MM.1S (cell line): ENCODE measurements at regions not wholly inside any gene's neighbourhood (a gene's known extent, or its start where the extent isn't known, plus 50 kb on each side); places are given as distances from the start of the nearest gene placed in this dataset.

ENCODE experiments used
- DNase-seq: peaks from one replicate; pipeline ENCODE4 v3.0.0-alpha.2; 2015
- H2AFZ ChIP-seq: fragments of 300-600 bp; sonication (generic); 2 replicates; pipeline ENCODE4 v1.6.0; 2016; ENCODE audit warnings: antibody characterized with exemption, low read length
- H3F3A ChIP-seq: fragments of 300-600 bp; sonication (generic); 2 replicates; pipeline ENCODE4 v1.6.1; 2016; ENCODE audit warnings: mild to moderate bottlenecking, antibody characterized with exemption, low read length, moderate library complexity, mixed read lengths; ENCODE audit not compliant: insufficient read depth
- H3K27ac ChIP-seq: fragments of 300-600 bp; sonication (generic); 2 replicates; pipeline ENCODE4 v1.5.1; 2016; ENCODE audit warnings: mild to moderate bottlenecking, low read length
- H3K27me3 ChIP-seq: fragments of 300-600 bp; sonication (generic); replicated peaks from 2 replicates; pipeline ENCODE4 v1.6.0; 2016; ENCODE audit warnings: low read length; ENCODE audit not compliant: insufficient read depth
- H3K36me3 ChIP-seq: fragments of 300-600 bp; sonication (generic); replicated peaks from 2 replicates; pipeline ENCODE4 v1.6.1; 2016; ENCODE audit warnings: mild to moderate bottlenecking, low read length, mixed read lengths; ENCODE audit not compliant: insufficient read depth
- H3K4me1 ChIP-seq: fragments of 300-600 bp; sonication (generic); 2 replicates; pipeline ENCODE4 v1.6.1; 2016; ENCODE audit warnings: low read length, mixed read lengths
- H3K4me2 ChIP-seq: fragments of 300-600 bp; sonication (generic); 2 replicates; pipeline ENCODE4 v1.6.0; 2016; ENCODE audit warnings: low read depth, low read length
- H3K4me3 ChIP-seq: fragments of 300-600 bp; sonication (generic); 2 replicates; pipeline ENCODE4 v1.5.1; 2016; ENCODE audit warnings: low read length, mixed read lengths
- H3K79me2 ChIP-seq: fragments of 300-600 bp; sonication (generic); 2 replicates; pipeline ENCODE4 v1.6.1; 2016; ENCODE audit warnings: mixed run types, low read length, mixed read lengths
- H3K9ac ChIP-seq: fragments of 300-600 bp; sonication (generic); 2 replicates; pipeline ENCODE4 v1.6.1; 2016; ENCODE audit warnings: low read length, mixed read lengths
- H3K9me2 ChIP-seq: fragments of 300-600 bp; sonication (generic); replicated peaks from 2 replicates; pipeline ENCODE4 v1.6.1; 2016; ENCODE audit warnings: mild to moderate bottlenecking, low read length, mixed read lengths; ENCODE audit not compliant: insufficient read depth
- H3K9me3 ChIP-seq: fragments of 300-600 bp; sonication (generic); replicated peaks from 2 replicates; pipeline ENCODE4 v1.6.1; 2016; ENCODE audit warnings: mild to moderate bottlenecking, low read length, mixed read lengths; ENCODE audit not compliant: insufficient read depth
- H4K20me1 ChIP-seq: fragments of 300-600 bp; sonication (generic); 2 replicates; pipeline ENCODE4 v1.6.1; 2016; ENCODE audit warnings: mild to moderate bottlenecking, low read length, moderate library complexity, mixed read lengths; ENCODE audit not compliant: insufficient read depth
- CTCF ChIP-seq: fragments of 300-600 bp; sonication (generic); IDR thresholded peaks from 2 replicates; pipeline ENCODE4 v1.5.1; 2016; ENCODE audit warnings: antibody characterized with exemption, low read length, mixed read lengths
- EZH2 ChIP-seq: fragments of 300-600 bp; sonication (generic); optimal IDR thresholded peaks from 2 replicates; pipeline ENCODE3; 2017; ENCODE audit warnings: low read depth, mild to moderate bottlenecking, antibody characterized with exemption, low read length, mixed read lengths
- EZH2phosphoT487 ChIP-seq: fragments of 300-600 bp; sonication (generic); IDR thresholded peaks from 2 replicates; pipeline ENCODE4 v1.6.1; 2018; ENCODE audit warnings: antibody characterized with exemption, low read length

- TF ChIP-seq CTCF (no peak), EZH2phosphoT487 (no peak), EZH2 (no peak)
- Histone ChIP-seq H3K4me3 (no peak overlapping the region), H3K4me2 (no peak overlapping the region), H3K27me3 (no peaks in the 10 kb centered on the region), H3K36me3 (no peaks in the 10 kb centered on the region), H3K79me2 (no peaks in the 10 kb centered on the region), H2AFZ (no peak overlapping the region), H3K27ac (no peak overlapping the region), H4K20me1 (no peaks in the 10 kb centered on the region; the same call in 1 of the 2 replicates), H3K9me2 (no peaks in the 10 kb centered on the region), H3K4me1 (no peaks in the 10 kb centered on the region), H3K9me3 (no peaks in the 10 kb centered on the region), H3K9ac (no peak overlapping the region), H3F3A (no peaks in the 10 kb centered on the region)
- no peak for DNase-seq
Measured at GRCh38 chr4:79653871-79654270, 245.8 kb upstream of the GK2 start.

- Histone ChIP-seq H3F3A (no peaks in the 10 kb centered on the region), H4K20me1 (no peaks in the 10 kb centered on the region; the same call in 1 of the 2 replicates), H3K36me3 (no peaks in the 10 kb centered on the region), H3K9me2 (no peaks in the 10 kb centered on the region), H3K9ac (no peak overlapping the region), H3K4me3 (no peak overlapping the region), H3K79me2 (no peaks in the 10 kb centered on the region), H3K27ac (no peak overlapping the region), H3K4me1 (no peaks in the 10 kb centered on the region), H3K9me3 (no peaks in the 10 kb centered on the region), H2AFZ (no peak overlapping the region), H3K4me2 (no peak overlapping the region), H3K27me3 (no peaks in the 10 kb centered on the region)
- TF ChIP-seq EZH2phosphoT487, result no peak
- TF ChIP-seq EZH2, result no peak
- no peak for TF ChIP-seq CTCF
- no peak for DNase-seq
Measured at GRCh38 chr4:79652738-79653137, 244.7 kb upstream of the GK2 start.

GRCh38 chr4:79652232-79652631, 244.2 kb upstream of the GK2 start:
- Histone ChIP-seq H3F3A (no peaks in the 10 kb centered on the region), H2AFZ (no peak overlapping the region), H3K4me2 (no peak overlapping the region), H3K79me2 (no peaks in the 10 kb centered on the region), H3K4me3 (no peak overlapping the region), H4K20me1 (no peaks in the 10 kb centered on the region; the same call in 1 of the 2 replicates), H3K9ac (no peak overlapping the region), H3K9me2 (no peaks in the 10 kb centered on the region), H3K36me3 (no peaks in the 10 kb centered on the region), H3K27ac (no peak overlapping the region), H3K27me3 (no peaks in the 10 kb centered on the region), H3K4me1 (no peaks in the 10 kb centered on the region), H3K9me3 (no peaks in the 10 kb centered on the region)
- TF ChIP-seq CTCF (no peak), EZH2 (no peak), EZH2phosphoT487 (no peak)
- DNase-seq, result no peak
